ENCODE measurements at regions not wholly inside any gene's neighbourhood (a gene's known extent, or its start where the extent isn't known, plus 50 kb on each side); places are given as distances from the start of the nearest gene placed in this dataset.
"Not testable (repeated sequence)": the region's sequence is repeated elsewhere in the genome, so short reads cannot be mapped to it uniquely, and the experiment has no call there.

GRCh38 chr5:56419667-56420066 lies 186.5 kb upstream of the ANKRD55 start:
- ATAC-seq = no peak

- peak; percentile 33 to 35 for ATAC-seq
These were observed 182.2 kb upstream of the ANKRD55 start for GRCh38 chr5:56415356-56415765.

GRCh38 chr5:56414066-56414465 lies 180.9 kb upstream of the ANKRD55 start:
- ATAC-seq = no peak

GRCh38 chr5:56413546-56413945 lies 180.4 kb upstream of the ANKRD55 start:
- no peak for ATAC-seq

GRCh38 chr5:56412601-56413379 lies 179.7 kb upstream of the ANKRD55 start:
- peak; percentile 41 to 66 for ATAC-seq

GRCh38 chr5:56410696-56411095 lies 177.6 kb upstream of the ANKRD55 start:
- ATAC-seq = no peak

GRCh38 chr5:56409331-56410190 lies 176.4 kb upstream of the ANKRD55 start:
- no peak for ATAC-seq

GRCh38 chr5:56406838-56407237 lies 173.7 kb upstream of the ANKRD55 start:
- ATAC-seq = no peak

GRCh38 chr5:56406221-56406620 lies 173.1 kb upstream of the ANKRD55 start:
- ATAC-seq = no peak

- no peak for ATAC-seq
These were observed 172.2 kb upstream of the ANKRD55 start for GRCh38 chr5:56405116-56405908.

- no peak for ATAC-seq
These were observed 169.4 kb upstream of the ANKRD55 start for GRCh38 chr5:56402266-56403220.

GRCh38 chr5:56397796-56398195 lies 164.7 kb upstream of the ANKRD55 start:
- not testable (repeated sequence) for ATAC-seq

GRCh38 chr5:56396634-56397033 lies 163.5 kb upstream of the ANKRD55 start:
- no peak for ATAC-seq

- ATAC-seq = no peak
These were observed 156.1 kb upstream of the ANKRD55 start for GRCh38 chr5:56389261-56389660.

- ATAC-seq = no peak
These were observed 155.3 kb upstream of the ANKRD55 start for GRCh38 chr5:56388229-56388985.

- ATAC-seq = no peak
These were observed 152.9 kb upstream of the ANKRD55 start for GRCh38 chr5:56386046-56386445.

- ATAC-seq = no peak
These were observed 151.1 kb upstream of the ANKRD55 start for GRCh38 chr5:56384186-56384585.

GRCh38 chr5:56383761-56384160 lies 150.6 kb upstream of the ANKRD55 start:
- ATAC-seq = no peak

GRCh38 chr5:56382896-56383295 lies 149.8 kb upstream of the ANKRD55 start:
- no peak for ATAC-seq

- no peak for ATAC-seq
These were observed 144.4 kb upstream of the ANKRD55 start for GRCh38 chr5:56377573-56377972.

GRCh38 chr5:56376128-56376527 lies 143.0 kb upstream of the ANKRD55 start:
- no peak for ATAC-seq

Measured in activated CD4-positive, CD25-positive, alpha-beta regulatory T cell treated with anti-CD3 and anti-CD28 coated beads, Interleukin-2, amount 50 U/mL, for 24 hours (primary cell).